Esophagus squamous epithelium (tissue), 5 donors: ENCODE measurements at regions not wholly inside any gene's neighbourhood (a gene's known extent, or its start where the extent isn't known, plus 50 kb on each side); places are given as distances from the start of the nearest gene placed in this dataset.

Experiments used
- DNase-seq: peaks from one replicate; lab custom pipeline; 2025; lab: John Stamatoyannopoulos, UW
- H3K27ac ChIP-seq, 4 donors: fragments of 200-600 bp; sonication (generic); one replicate each; pipeline ENCODE4 v1.5.1; 2016 to 2019; ENCODE audit warnings: mild to moderate bottlenecking in 1 of 4
- H3K27me3 ChIP-seq, 4 donors: fragments of 200-600 bp; sonication (generic); 1 replicate in 3 of 4; 2 replicates in 1 of 4; pipeline versions ENCODE4 v1.5.1 to v1.6.0; 2017 to 2021; ENCODE audit warnings: antibody characterized with exemption in 1 of 4
- H3K36me3 ChIP-seq, 3 donors: fragments of 200-600 bp; sonication (generic); one replicate each; pipeline ENCODE4 v1.5.1; 2016 to 2019
- H3K4me1 ChIP-seq, 3 donors: fragments of 200-600 bp; sonication (generic); one replicate each; pipeline ENCODE4 v1.5.1; 2017 to 2019
- H3K4me3 ChIP-seq, 4 donors: fragments of 200-600 bp; sonication (generic); 1 replicate in 3 of 4; 2 replicates in 1 of 4; pipeline ENCODE4 v1.5.1; 2016 to 2019; ENCODE audit warnings: mild to moderate bottlenecking in 2 of 4, moderate library complexity in 1 of 4
- H3K9me3 ChIP-seq, 3 donors: fragments of 200-600 bp; sonication (generic); one replicate each; pipeline ENCODE4 v1.5.1; 2016 to 2019
- CTCF ChIP-seq, 6 experiments: fragments of 450-650 bp in 4 of 6; fragments of 200-600 bp in 2 of 6; sonication (generic) in 2 of 6; IDR thresholded peaks; one replicate each; pipeline ENCODE4 v1.5.1; 2016 to 2019; ENCODE audit warnings: antibody characterized with exemption in 6 of 6, mild to moderate bottlenecking in 4 of 6, moderate library complexity in 4 of 6
- POLR2A ChIP-seq, 4 donors: fragments of 450-650 bp; IDR thresholded peaks; one replicate each; pipeline ENCODE4 v1.6.1; 2017; ENCODE audit warnings: antibody characterized with exemption in 4 of 4, mild to moderate bottlenecking in 4 of 4, moderate library complexity in 3 of 4
- WGBS, 2 donors: methylation state at CpG; one replicate each; pipeline ENCODE4 v1.1.5; 2018; 5-methylcytosine and 5-hydroxymethylcytosine counted together
- intact Hi-C: fragments of 100-400 bp; cut with DNase I; formaldehyde crosslinking; loops from one replicate; pipeline ENCODE4 v1.15.0; 2022
- donor health status: DM: yes; HTN: yes; CAD: no.

GRCh38 chrX:4787971-4788370 is 1074.5 kb upstream of the PRKX start:
- Histone ChIP-seq H3K4me1 (no peaks in the 10 kb centered on the region), H3K36me3 (no peaks in the 10 kb centered on the region), H3K27me3 (no peaks in the 10 kb centered on the region), H3K4me3 (no peak overlapping the region), H3K27ac (no peak overlapping the region), H3K9me3 (no peaks in the 10 kb centered on the region)
- 76 to 79% methylated on average over 1 of the region's 1 CpG for WGBS, 2 donors
- no peak for DNase-seq
- intact Hi-C loops: no loop called here
- no peak for TF ChIP-seq POLR2A (IDR thresholded peaks at IDR 0.05)
- TF ChIP-seq CTCF (IDR thresholded peaks at IDR 0.05): no peak

GRCh38 chrX:4764888-4765287 is 1051.4 kb upstream of the PRKX start:
- H3K9me3 ChIP-seq: no peaks in the 10 kb centered on the region
- H3K4me3 ChIP-seq: no peak overlapping the region
- intact Hi-C loops: no loop called here
- no peak for DNase-seq
- no peaks in the 10 kb centered on the region for H3K36me3 ChIP-seq
- H3K4me1 ChIP-seq: no peaks in the 10 kb centered on the region
- no peak overlapping the region for H3K27ac ChIP-seq
- TF ChIP-seq CTCF (IDR thresholded peaks at IDR 0.05): no peak
- TF ChIP-seq POLR2A (IDR thresholded peaks at IDR 0.05): no peak
- no peaks in the 10 kb centered on the region for H3K27me3 ChIP-seq
- WGBS, 2 donors: 60 to 64% methylated on average over 2 of the region's 2 CpGs

GRCh38 chrX:4762196-4762595 is 1048.7 kb upstream of the PRKX start:
- no peak overlapping the region for H3K27ac ChIP-seq
- WGBS, 2 donors: 86 to 93% methylated on average over 3 of the region's 3 CpGs
- no peak for TF ChIP-seq POLR2A (IDR thresholded peaks at IDR 0.05)
- TF ChIP-seq CTCF (IDR thresholded peaks at IDR 0.05): no peak
- no peak for DNase-seq
- H3K9me3 ChIP-seq: peaks cover 0 to 2% (median 0%) of the 10 kb centered on the region in 3 donors
- H3K27me3 ChIP-seq: no peaks in the 10 kb centered on the region
- H3K4me1 ChIP-seq: no peaks in the 10 kb centered on the region
- H3K4me3 ChIP-seq: no peak overlapping the region
- H3K36me3 ChIP-seq: no peaks in the 10 kb centered on the region
- intact Hi-C loops: no loop called here

- Histone ChIP-seq H3K4me3 (no peak overlapping the region), H3K27me3 (no peaks in the 10 kb centered on the region), H3K9me3 (peaks cover 0 to 3% (median 0%) of the 10 kb centered on the region in 3 donors), H3K36me3 (no peaks in the 10 kb centered on the region), H3K27ac (no peak overlapping the region), H3K4me1 (no peaks in the 10 kb centered on the region)
- intact Hi-C loops: no loop called here
- DNase-seq: no peak
- TF ChIP-seq POLR2A (IDR thresholded peaks at IDR 0.05) (no peak), CTCF (IDR thresholded peaks at IDR 0.05) (no peak)
- 54 to 65% methylated on average over 6 to 8 of the region's 8 CpGs for WGBS, 2 donors
Observed at GRCh38 chrX:4754878-4755604, 1041.6 kb upstream of the PRKX start.

GRCh38 chrX:4741024-4741423 is 1027.6 kb upstream of the PRKX start:
- DNase-seq: no peak
- Histone ChIP-seq H3K36me3 (no peaks in the 10 kb centered on the region), H3K27ac (no peak overlapping the region), H3K4me3 (no peak overlapping the region), H3K27me3 (no peaks in the 10 kb centered on the region), H3K4me1 (no peaks in the 10 kb centered on the region), H3K9me3 (no peaks in the 10 kb centered on the region)
- intact Hi-C loops: no loop called here
- no peak for TF ChIP-seq CTCF (IDR thresholded peaks at IDR 0.05)
- TF ChIP-seq POLR2A (IDR thresholded peaks at IDR 0.05): no peak
- 63 to 74% methylated on average over 5 of the region's 5 CpGs for WGBS, 2 donors
